ENCODE measurements at regions not wholly inside any gene's neighbourhood (a gene's known extent, or its start where the extent isn't known, plus 50 kb on each side); places are given as distances from the start of the nearest gene placed in this dataset.

DNA sequence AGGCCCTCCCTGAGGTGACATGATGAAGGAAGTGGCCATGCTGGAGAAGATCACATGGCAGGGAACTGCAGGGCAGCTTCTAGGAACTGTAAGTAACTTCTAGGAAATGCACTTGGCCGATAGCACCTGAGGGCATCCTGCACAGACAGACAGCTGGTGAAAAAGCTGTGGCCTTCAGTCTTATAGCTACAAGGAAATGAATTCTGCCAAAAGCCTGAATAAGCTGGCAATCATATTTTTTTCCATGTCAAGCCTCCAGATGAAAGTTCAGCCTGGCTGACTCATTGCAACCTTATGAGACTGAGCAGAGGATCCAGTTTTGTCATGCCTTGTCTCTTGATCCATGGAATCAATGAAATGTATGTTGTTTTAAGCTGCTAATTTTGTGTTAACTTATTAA, 91.1 kb upstream of the CACNA2D1 start:
- Histone ChIP-seq H3K9ac (ENCODE audit: low read depth in 1 of 2, low read length in 2 of 2) (no peak overlapping the region), H3K4me3 (ENCODE audit: low read depth in 1 of 3, low read length in 3 of 3) (no peak overlapping the region), H3K27ac (ENCODE audit: low read depth in 1 of 2, low read length in 2 of 2) (no peak overlapping the region), H3K9me3 (ENCODE audit: control insufficient read depth in 4 of 4, low read length in 3 of 4) (peaks cover 0 to 6% (median under 1%) of the 10 kb centered on the region in 4 donors), H3K36me3 (ENCODE audit: control insufficient read depth in 4 of 4, insufficient read depth in 3 of 4, low read depth in 1 of 4, low read length in 3 of 4) (no peaks in the 10 kb centered on the region), H3K27me3 (ENCODE audit: control insufficient read depth in 4 of 4, insufficient read depth in 4 of 4, low read length in 3 of 4) (no peaks in the 10 kb centered on the region), H3K4me1 (ENCODE audit: control insufficient read depth in 4 of 4, insufficient read depth in 4 of 4, low read length in 3 of 4) (no peaks in the 10 kb centered on the region)
- TF ChIP-seq TAF1 (conservative IDR thresholded peaks at IDR 0.05) = no peak
- TF ChIP-seq FOXA1 (IDR thresholded peaks at IDR 0.05) = no peak
- TF ChIP-seq EGR1 (IDR thresholded peaks at IDR 0.05; ENCODE audit: low read depth in 2 of 2) = no peak
- TF ChIP-seq GABPA (IDR thresholded peaks at IDR 0.05 in 1 of 2, conservative IDR thresholded peaks at IDR 0.05 in 1 of 2) = no peak
- TF ChIP-seq ZBTB33 (IDR thresholded peaks at IDR 0.05) = no peak
- TF ChIP-seq HNF4A (conservative IDR thresholded peaks at IDR 0.05) = no peak
- no peak for TF ChIP-seq YY1 (IDR thresholded peaks at IDR 0.05)
- TF ChIP-seq, protein P1, sequence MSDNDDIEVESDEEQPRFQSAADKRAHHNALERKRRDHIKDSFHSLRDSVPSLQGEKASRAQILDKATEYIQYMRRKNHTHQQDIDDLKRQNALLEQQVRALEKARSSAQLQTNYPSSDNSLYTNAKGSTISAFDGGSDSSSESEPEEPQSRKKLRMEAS (IDR thresholded peaks at IDR 0.05) = no peak
- TF ChIP-seq NR2F2 (IDR thresholded peaks at IDR 0.05) = no peak
- TF ChIP-seq RAD21 (IDR thresholded peaks at IDR 0.05) = no peak
- TF ChIP-seq HNF4G (IDR thresholded peaks at IDR 0.05) = no peak
- no peak for TF ChIP-seq JUND (IDR thresholded peaks at IDR 0.05)
- WGBS = 66% methylated on average over 1 of the region's 1 CpG
- no peak for DNase-seq (ENCODE audit: low spot score)

DNA sequence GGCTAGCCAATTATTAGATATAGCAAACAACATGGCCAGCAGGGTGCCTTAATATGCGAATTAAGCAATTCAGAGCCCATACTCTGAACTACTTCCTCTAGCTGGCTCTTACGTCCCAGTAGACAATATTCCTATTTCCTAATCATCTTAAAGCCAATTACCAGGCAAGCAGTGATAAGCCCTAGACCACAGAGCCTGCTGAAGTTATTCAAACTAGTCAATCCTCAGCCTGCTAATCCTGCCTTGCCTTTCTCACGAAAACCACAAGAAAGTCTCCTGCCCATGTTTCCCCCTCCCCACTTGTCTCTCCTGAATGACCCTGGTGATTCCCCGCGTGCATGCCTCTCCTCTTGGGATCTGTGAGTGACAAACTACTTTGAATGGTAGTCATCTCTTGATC, 86.8 kb upstream of the CACNA2D1 start:
- H3K9ac ChIP-seq (ENCODE audit: low read depth in 1 of 2, low read length in 2 of 2) = no peak overlapping the region
- H3K4me3 ChIP-seq (ENCODE audit: low read depth in 1 of 3, low read length in 3 of 3) = no peak overlapping the region
- no peak overlapping the region for H3K27ac ChIP-seq (ENCODE audit: low read depth in 1 of 2, low read length in 2 of 2)
- no peak for TF ChIP-seq JUND (IDR thresholded peaks at IDR 0.05)
- no peak for TF ChIP-seq FOXA1 (IDR thresholded peaks at IDR 0.05)
- no peak for TF ChIP-seq SP1 (IDR thresholded peaks at IDR 0.05)
- TF ChIP-seq, protein P2, sequence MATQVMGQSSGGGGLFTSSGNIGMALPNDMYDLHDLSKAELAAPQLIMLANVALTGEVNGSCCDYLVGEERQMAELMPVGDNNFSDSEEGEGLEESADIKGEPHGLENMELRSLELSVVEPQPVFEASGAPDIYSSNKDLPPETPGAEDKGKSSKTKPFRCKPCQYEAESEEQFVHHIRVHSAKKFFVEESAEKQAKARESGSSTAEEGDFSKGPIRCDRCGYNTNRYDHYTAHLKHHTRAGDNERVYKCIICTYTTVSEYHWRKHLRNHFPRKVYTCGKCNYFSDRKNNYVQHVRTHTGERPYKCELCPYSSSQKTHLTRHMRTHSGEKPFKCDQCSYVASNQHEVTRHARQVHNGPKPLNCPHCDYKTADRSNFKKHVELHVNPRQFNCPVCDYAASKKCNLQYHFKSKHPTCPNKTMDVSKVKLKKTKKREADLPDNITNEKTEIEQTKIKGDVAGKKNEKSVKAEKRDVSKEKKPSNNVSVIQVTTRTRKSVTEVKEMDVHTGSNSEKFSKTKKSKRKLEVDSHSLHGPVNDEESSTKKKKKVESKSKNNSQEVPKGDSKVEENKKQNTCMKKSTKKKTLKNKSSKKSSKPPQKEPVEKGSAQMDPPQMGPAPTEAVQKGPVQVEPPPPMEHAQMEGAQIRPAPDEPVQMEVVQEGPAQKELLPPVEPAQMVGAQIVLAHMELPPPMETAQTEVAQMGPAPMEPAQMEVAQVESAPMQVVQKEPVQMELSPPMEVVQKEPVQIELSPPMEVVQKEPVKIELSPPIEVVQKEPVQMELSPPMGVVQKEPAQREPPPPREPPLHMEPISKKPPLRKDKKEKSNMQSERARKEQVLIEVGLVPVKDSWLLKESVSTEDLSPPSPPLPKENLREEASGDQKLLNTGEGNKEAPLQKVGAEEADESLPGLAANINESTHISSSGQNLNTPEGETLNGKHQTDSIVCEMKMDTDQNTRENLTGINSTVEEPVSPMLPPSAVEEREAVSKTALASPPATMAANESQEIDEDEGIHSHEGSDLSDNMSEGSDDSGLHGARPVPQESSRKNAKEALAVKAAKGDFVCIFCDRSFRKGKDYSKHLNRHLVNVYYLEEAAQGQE (IDR thresholded peaks at IDR 0.05) = no peak
- no peak for TF ChIP-seq RXRA (IDR thresholded peaks at IDR 0.05)
- TF ChIP-seq GABPA (IDR thresholded peaks at IDR 0.05 in 1 of 2, conservative IDR thresholded peaks at IDR 0.05 in 1 of 2) = no peak
- no peak for TF ChIP-seq HNF4A (conservative IDR thresholded peaks at IDR 0.05)
- no peak for TF ChIP-seq TAF1 (conservative IDR thresholded peaks at IDR 0.05)
- no peak for TF ChIP-seq RAD21 (IDR thresholded peaks at IDR 0.05)
- TF ChIP-seq, protein P3, sequence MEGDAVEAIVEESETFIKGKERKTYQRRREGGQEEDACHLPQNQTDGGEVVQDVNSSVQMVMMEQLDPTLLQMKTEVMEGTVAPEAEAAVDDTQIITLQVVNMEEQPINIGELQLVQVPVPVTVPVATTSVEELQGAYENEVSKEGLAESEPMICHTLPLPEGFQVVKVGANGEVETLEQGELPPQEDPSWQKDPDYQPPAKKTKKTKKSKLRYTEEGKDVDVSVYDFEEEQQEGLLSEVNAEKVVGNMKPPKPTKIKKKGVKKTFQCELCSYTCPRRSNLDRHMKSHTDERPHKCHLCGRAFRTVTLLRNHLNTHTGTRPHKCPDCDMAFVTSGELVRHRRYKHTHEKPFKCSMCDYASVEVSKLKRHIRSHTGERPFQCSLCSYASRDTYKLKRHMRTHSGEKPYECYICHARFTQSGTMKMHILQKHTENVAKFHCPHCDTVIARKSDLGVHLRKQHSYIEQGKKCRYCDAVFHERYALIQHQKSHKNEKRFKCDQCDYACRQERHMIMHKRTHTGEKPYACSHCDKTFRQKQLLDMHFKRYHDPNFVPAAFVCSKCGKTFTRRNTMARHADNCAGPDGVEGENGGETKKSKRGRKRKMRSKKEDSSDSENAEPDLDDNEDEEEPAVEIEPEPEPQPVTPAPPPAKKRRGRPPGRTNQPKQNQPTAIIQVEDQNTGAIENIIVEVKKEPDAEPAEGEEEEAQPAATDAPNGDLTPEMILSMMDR (IDR thresholded peaks at IDR 0.05; ENCODE audit: low read depth, low read length, missing input control) = no peak
- TF ChIP-seq ZBTB33 (IDR thresholded peaks at IDR 0.05) = no peak
- TF ChIP-seq, protein P1 (IDR thresholded peaks at IDR 0.05) = no peak
- TF ChIP-seq ATF3 (IDR thresholded peaks at IDR 0.05) = no peak
- TF ChIP-seq NR2F2 (IDR thresholded peaks at IDR 0.05) = no peak
- no peak for TF ChIP-seq HNF4G (IDR thresholded peaks at IDR 0.05)
- no peak for TF ChIP-seq YY1 (IDR thresholded peaks at IDR 0.05)
- no peak for TF ChIP-seq EGR1 (IDR thresholded peaks at IDR 0.05; ENCODE audit: low read depth in 2 of 2)
- H3K36me3 ChIP-seq (ENCODE audit: control insufficient read depth in 4 of 4, insufficient read depth in 3 of 4, low read depth in 1 of 4, low read length in 3 of 4) = no peaks in the 10 kb centered on the region
- peaks cover 0 to 2% (median under 1%) of the 10 kb centered on the region in 4 donors for H3K9me3 ChIP-seq (ENCODE audit: control insufficient read depth in 4 of 4, low read length in 3 of 4)
- peaks cover 0 to 4% (median 0%) of the 10 kb centered on the region in 4 donors for H3K27me3 ChIP-seq (ENCODE audit: control insufficient read depth in 4 of 4, insufficient read depth in 4 of 4, low read length in 3 of 4)
- WGBS = 53% methylated on average over 5 of the region's 5 CpGs
- no peak for DNase-seq (ENCODE audit: low spot score)
- no peaks in the 10 kb centered on the region for H3K4me1 ChIP-seq (ENCODE audit: control insufficient read depth in 4 of 4, insufficient read depth in 4 of 4, low read length in 3 of 4)
